Neural cell (in vitro differentiated cells): ENCODE measurements at regions not wholly inside any gene's neighbourhood (a gene's known extent, or its start where the extent isn't known, plus 50 kb on each side); places are given as distances from the start of the nearest gene placed in this dataset.

Source experiments
- H2AFZ ChIP-seq: fragments of 200-600, 300-800 bp; sonication (generic), shearing (Covaris generic); 2 replicates; pipeline ENCODE4 v1.6.0; 2014; ENCODE audit warnings: low read depth, mild to moderate bottlenecking, antibody characterized with exemption, low read length, moderate library complexity
- H3F3A ChIP-seq: fragments of 200-600 bp; shearing (Covaris generic); 2 replicates; pipeline ENCODE4 v1.6.1; 2016; ENCODE audit warnings: mild to moderate bottlenecking, moderate library complexity, mixed read lengths, antibody characterized with exemption, low read length; ENCODE audit not compliant: insufficient read depth, poor library complexity, severe bottlenecking
- H3K27ac ChIP-seq: fragments of 200-600, 300-800 bp; sonication (generic), shearing (Covaris generic); 2 replicates; pipeline ENCODE4 v1.5.1; 2014; ENCODE audit warnings: mild to moderate bottlenecking, low read length, moderate library complexity
- H3K27me3 ChIP-seq: fragments of 300-800, 200-600 bp; sonication (generic), shearing (Covaris generic); 2 replicates; pipeline ENCODE4 v1.6.0; 2014; ENCODE audit warnings: mild to moderate bottlenecking, low read depth, low read length, moderate library complexity; ENCODE audit not compliant: insufficient read depth
- H3K36me3 ChIP-seq: fragments of 300-800, 200-600 bp; sonication (generic), shearing (Covaris generic); 2 replicates; pipeline ENCODE4 v1.5.1; 2014; ENCODE audit warnings: mild to moderate bottlenecking, antibody characterized with exemption, low read length, moderate library complexity; ENCODE audit not compliant: insufficient read depth
- H3K4me2 ChIP-seq: fragments of 300-800, 200-600 bp; sonication (generic), shearing (Covaris generic); 2 replicates; pipeline ENCODE4 v1.6.0; 2014; ENCODE audit warnings: mild to moderate bottlenecking, low read length
- H3K4me3 ChIP-seq: fragments of 300-800, 200-600 bp; sonication (generic), shearing (Covaris generic); 2 replicates; pipeline ENCODE4 v1.5.1; 2014; ENCODE audit warnings: mild to moderate bottlenecking, low read length, moderate library complexity
- H3K79me2 ChIP-seq: fragments of 200-600 bp; shearing (Covaris generic); replicated peaks from 2 replicates; pipeline ENCODE4 v1.6.0; 2014; ENCODE audit warnings: mild to moderate bottlenecking, low read length, moderate library complexity; ENCODE audit not compliant: insufficient read depth
- H3K9ac ChIP-seq: fragments of 300-800, 200-600 bp; sonication (generic), shearing (Covaris generic); 2 replicates; pipeline ENCODE4 v1.6.1; 2016; ENCODE audit warnings: mild to moderate bottlenecking, low read length, mixed read lengths
- H3K9me2 ChIP-seq: fragments of 200-600 bp; shearing (Covaris generic); 2 replicates; pipeline ENCODE4 v1.6.1; 2016; ENCODE audit warnings: mild to moderate bottlenecking, low read length, mixed read lengths; ENCODE audit not compliant: insufficient read depth
- H3K9me3 ChIP-seq: fragments of 200-600, 300-800 bp; sonication (generic), shearing (Covaris generic); 2 replicates; pipeline ENCODE4 v1.6.1; 2016; ENCODE audit warnings: mild to moderate bottlenecking, mixed run types, low read length, moderate library complexity, mixed read lengths
- H4K20me1 ChIP-seq: fragments of 200-600 bp; shearing (Covaris generic); 2 replicates; pipeline ENCODE4 v1.6.1; 2016; ENCODE audit warnings: mild to moderate bottlenecking, mixed run types; ENCODE audit not compliant: insufficient read depth
- CTCF ChIP-seq: fragments of 450-650 bp; IDR thresholded peaks from 2 replicates; pipeline ENCODE4 v1.5.1; 2014; ENCODE audit warnings: antibody characterized with exemption, mild to moderate bottlenecking, moderate library complexity; ENCODE audit not compliant: poor library complexity, severe bottlenecking
- EP300 ChIP-seq: fragments of 450-650 bp; conservative IDR thresholded peaks from 2 replicates; pipeline ENCODE4 v1.6.1; 2014; ENCODE audit warnings: antibody characterized with exemption, mild to moderate bottlenecking, moderate library complexity; ENCODE audit not compliant: poor library complexity, severe bottlenecking
- EZH2 ChIP-seq: fragments of 200-600, 300-800 bp; shearing (Covaris generic), sonication (generic); IDR thresholded peaks from 2 replicates; pipeline ENCODE4 v1.6.1; 2014; ENCODE audit warnings: antibody characterized with exemption, low read length, borderline replicate concordance, mild to moderate bottlenecking; ENCODE audit not compliant: insufficient read depth, poor library complexity, severe bottlenecking
- MXI1 ChIP-seq: fragments of 450-650 bp; conservative IDR thresholded peaks from 2 replicates; pipeline ENCODE4 v1.6.1; 2014; ENCODE audit warnings: antibody characterized with exemption, mild to moderate bottlenecking; ENCODE audit not compliant: poor library complexity, severe bottlenecking
- POLR2AphosphoS5 ChIP-seq: IDR thresholded peaks from 2 replicates; pipeline ENCODE4 v1.6.1; 2012
- RAD21 ChIP-seq: fragments of 450-650 bp; conservative IDR thresholded peaks from 2 replicates; pipeline ENCODE4 v1.6.1; 2014; ENCODE audit warnings: antibody characterized with exemption, mild to moderate bottlenecking, moderate library complexity
- REST ChIP-seq: IDR thresholded peaks from 2 replicates; pipeline ENCODE4 v1.6.1; 2012; ENCODE audit warnings: borderline replicate concordance
- SMC3 ChIP-seq: fragments of 450-650 bp; conservative IDR thresholded peaks from 2 replicates; pipeline ENCODE4 v1.6.1; 2014; ENCODE audit warnings: antibody characterized with exemption, mild to moderate bottlenecking, moderate library complexity; ENCODE audit not compliant: poor library complexity
- TAF1 ChIP-seq: IDR thresholded peaks from 2 replicates; pipeline ENCODE4 v1.6.1; 2012; ENCODE audit warnings: low read depth

GRCh38 chr1:185529673-185530072 is 204.5 kb upstream of the HMCN1 start:
- H3K9ac ChIP-seq: no peak overlapping the region
- H3K27me3 ChIP-seq: no peaks in the 10 kb centered on the region

GRCh38 chr1:185528084-185528676 is 206.0 kb upstream of the HMCN1 start:
- H3K36me3 ChIP-seq: no peaks in the 10 kb centered on the region
- H3K4me3 ChIP-seq: no peak overlapping the region
- no peaks in the 10 kb centered on the region for H3K9me3 ChIP-seq
- H4K20me1 ChIP-seq: no peaks in the 10 kb centered on the region
- TF ChIP-seq EZH2 (no peak), POLR2AphosphoS5 (peak; percentile 16), EP300 (peak; percentile 32)
- H3K79me2 ChIP-seq: no peaks in the 10 kb centered on the region
- H3K9me2 ChIP-seq: no peaks in the 10 kb centered on the region
- no peak overlapping the region for H2AFZ ChIP-seq
- H3F3A ChIP-seq: no peaks in the 10 kb centered on the region
- H3K4me2 ChIP-seq: no peak overlapping the region
- no peaks in the 10 kb centered on the region for H3K27me3 ChIP-seq
- peak overlapping the region; percentile 40 for H3K27ac ChIP-seq
- no peak overlapping the region for H3K9ac ChIP-seq

More at GRCh38 chr1:185529673-185530072, 204.5 kb upstream of the HMCN1 start:
- Histone ChIP-seq H3F3A (no peaks in the 10 kb centered on the region), H3K27ac (no peak overlapping the region), H4K20me1 (no peaks in the 10 kb centered on the region), H3K36me3 (no peaks in the 10 kb centered on the region), H3K4me3 (no peak overlapping the region), H3K79me2 (no peaks in the 10 kb centered on the region), H3K4me2 (no peak overlapping the region), H3K9me3 (no peaks in the 10 kb centered on the region), H3K9me2 (no peaks in the 10 kb centered on the region), H2AFZ (no peak overlapping the region)
- no peak for TF ChIP-seq TAF1
- no peak for TF ChIP-seq CTCF
- TF ChIP-seq EZH2: no peak
- TF ChIP-seq EP300: no peak

- no peaks in the 10 kb centered on the region for H3K9me3 ChIP-seq
- no peak overlapping the region for H3K4me2 ChIP-seq
- no peak for TF ChIP-seq SMC3
- TF ChIP-seq TAF1: no peak
- no peak for TF ChIP-seq EP300
- TF ChIP-seq RAD21: no peak
- TF ChIP-seq CTCF: no peak
- no peak for TF ChIP-seq EZH2
- TF ChIP-seq MXI1: no peak
- TF ChIP-seq REST: no peak
- no peak for TF ChIP-seq POLR2AphosphoS5
- H3K36me3 ChIP-seq: no peaks in the 10 kb centered on the region
- H3K9me2 ChIP-seq: no peaks in the 10 kb centered on the region
- H4K20me1 ChIP-seq: no peaks in the 10 kb centered on the region
- no peak overlapping the region for H3K9ac ChIP-seq
- no peaks in the 10 kb centered on the region for H3K27me3 ChIP-seq
- H2AFZ ChIP-seq: no peak overlapping the region
- H3K27ac ChIP-seq: no peak overlapping the region
- H3K4me3 ChIP-seq: no peak overlapping the region
- H3F3A ChIP-seq: no peaks in the 10 kb centered on the region
- H3K79me2 ChIP-seq: no peaks in the 10 kb centered on the region
Measured at GRCh38 chr1:185526344-185527307, 207.6 kb upstream of the HMCN1 start.
